HG03521 (cell line): ENCODE measurements at regions not wholly inside any gene's neighbourhood (a gene's known extent, or its start where the extent isn't known, plus 50 kb on each side); places are given as distances from the start of the nearest gene placed in this dataset.

ENCODE experiments used
- ATAC-seq: cut with Tn5 transposase; IDR thresholded peaks from one replicate; pipeline ENCODE4 v1.9.1; 2021; ENCODE audit warnings: mild to moderate bottlenecking, moderate library complexity; ENCODE audit not compliant: unreplicated experiment

- no peak for ATAC-seq
These were observed 348.4 kb upstream of the PODXL start for GRCh38 chr7:131904760-131905327.

- no peak for ATAC-seq
These were observed 346.9 kb upstream of the PODXL start for GRCh38 chr7:131903315-131903714.

- no peak for ATAC-seq
These were observed 344.4 kb upstream of the PODXL start for GRCh38 chr7:131900785-131901287.

- ATAC-seq: no peak
These were observed 343.0 kb upstream of the PODXL start for GRCh38 chr7:131899271-131900030.

- no peak for ATAC-seq
These were observed 342.0 kb upstream of the PODXL start for GRCh38 chr7:131898418-131898817.

DNA sequence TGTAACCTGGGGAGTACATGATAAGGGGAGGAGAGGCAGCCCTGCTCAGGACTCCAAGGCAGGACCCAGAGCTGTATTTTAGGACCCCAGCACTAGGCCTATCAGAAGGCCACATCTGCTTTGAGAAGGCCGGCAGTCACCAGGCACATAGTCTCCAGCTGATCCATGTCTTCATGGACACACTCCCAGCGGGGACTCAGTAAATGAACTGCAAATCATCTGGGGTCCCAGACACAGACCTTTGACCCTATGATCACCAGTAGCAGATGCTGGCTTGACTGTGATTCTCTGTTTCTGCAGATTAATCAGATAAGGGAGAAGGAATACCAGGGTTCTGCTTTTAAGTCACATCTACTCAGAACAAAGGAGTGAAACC is 341.4 kb upstream of the PODXL start:
- ATAC-seq: no peak

DNA sequence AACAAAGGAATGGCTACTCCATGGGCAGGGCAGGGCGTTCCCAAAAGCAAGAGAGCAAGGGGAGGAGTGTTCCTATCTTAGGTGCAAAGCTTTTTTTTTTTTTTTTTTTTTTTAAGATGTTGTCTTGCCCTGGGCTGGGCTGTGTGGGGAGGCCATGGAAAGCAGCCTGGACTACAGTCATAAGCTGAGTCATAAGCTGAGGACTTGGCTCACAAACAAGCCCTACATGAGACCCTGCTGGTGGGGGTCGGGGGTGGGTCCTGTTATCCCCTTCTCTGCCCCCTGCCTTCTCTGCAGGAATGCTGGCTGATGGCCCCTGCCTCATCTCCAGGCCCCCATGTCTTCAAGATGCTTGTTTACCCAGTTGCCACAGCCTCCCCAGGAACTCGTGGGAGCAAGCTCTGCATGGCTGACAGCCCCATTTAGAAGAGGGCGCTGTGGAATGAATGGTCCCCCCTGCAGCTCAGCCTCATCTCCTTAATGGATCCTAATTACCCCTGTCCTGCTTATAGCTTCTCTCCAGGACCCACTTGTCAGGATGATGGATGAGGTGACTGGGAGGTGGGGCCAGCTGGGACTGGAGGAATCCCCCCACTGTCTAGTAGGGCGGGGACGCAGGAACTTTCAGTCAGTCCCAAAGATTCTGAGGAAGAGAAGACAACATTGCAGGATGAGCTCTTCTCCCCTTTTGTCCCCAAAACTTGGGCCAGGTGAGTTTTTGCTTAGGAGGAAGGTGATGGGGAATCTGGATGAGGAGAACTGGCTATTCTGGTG is 340.8 kb upstream of the PODXL start:
- no peak for ATAC-seq

DNA sequence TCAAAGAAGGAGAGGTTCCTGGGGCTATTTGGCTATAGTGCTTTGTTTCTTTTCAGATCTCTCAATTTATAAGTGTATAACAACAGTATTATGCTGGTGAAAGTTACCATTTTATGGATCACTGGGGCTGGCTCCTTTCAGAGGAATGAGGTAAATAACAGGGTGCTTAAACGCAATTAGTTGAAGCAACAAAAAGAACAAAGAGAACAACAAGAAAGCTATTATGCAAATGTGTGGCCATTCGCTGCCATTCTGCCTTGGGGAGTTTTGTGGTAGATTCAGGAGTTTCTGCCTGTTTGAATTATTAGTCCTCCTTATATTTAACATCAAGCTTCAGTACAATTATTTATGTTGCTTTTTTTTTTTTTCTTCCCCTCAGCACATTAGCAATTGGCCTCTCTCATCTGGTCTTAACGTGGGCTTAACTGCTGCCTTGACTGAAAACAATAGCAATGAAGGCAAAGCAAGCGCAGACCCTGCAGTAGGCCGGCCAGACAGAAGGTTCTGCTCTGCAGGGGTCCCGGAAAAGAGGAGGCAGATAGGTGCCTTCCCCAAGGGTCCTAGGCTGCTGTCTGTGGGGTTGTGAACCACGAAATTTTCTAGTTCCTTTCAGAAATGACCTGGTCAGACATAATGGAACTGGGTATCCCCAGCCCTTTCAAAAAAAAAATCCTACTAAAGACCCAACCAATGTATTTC is 339.9 kb upstream of the PODXL start:
- ATAC-seq: no peak

- ATAC-seq: no peak
These were observed 339.2 kb upstream of the PODXL start for GRCh38 chr7:131895541-131896164.

DNA sequence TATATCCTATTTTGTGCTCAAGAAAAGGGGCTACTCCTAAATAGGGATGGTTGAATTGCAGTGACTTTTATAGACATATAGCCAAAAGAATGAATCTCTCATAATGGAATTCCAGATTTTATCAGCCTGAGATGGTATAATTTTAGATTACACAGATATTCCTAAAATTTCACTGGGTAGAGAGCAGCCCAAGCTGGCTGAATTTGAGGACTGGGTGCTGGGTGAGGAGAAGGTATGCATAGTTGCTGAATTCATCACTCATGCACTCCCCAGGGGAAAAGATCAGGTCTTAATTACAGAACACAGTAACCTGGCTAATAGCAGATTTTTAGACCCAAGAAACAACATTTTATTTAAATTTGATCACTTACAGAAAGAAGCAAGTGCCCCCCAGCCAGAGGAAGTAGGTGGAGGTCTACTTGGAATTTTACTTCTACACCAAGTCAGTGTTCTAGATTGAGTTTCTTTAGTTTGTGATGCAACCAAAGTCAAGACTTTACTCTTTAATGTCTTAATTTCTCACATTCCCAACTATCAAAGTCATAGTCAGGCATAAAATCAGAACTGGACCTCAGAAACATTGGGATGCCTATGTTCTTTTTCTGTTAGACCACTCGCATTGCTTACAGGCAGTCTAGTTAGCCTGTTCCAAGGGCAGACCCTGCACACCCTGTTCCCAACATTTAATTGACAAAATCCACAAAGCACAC is 337.4 kb upstream of the PODXL start:
- ATAC-seq: no peak

DNA sequence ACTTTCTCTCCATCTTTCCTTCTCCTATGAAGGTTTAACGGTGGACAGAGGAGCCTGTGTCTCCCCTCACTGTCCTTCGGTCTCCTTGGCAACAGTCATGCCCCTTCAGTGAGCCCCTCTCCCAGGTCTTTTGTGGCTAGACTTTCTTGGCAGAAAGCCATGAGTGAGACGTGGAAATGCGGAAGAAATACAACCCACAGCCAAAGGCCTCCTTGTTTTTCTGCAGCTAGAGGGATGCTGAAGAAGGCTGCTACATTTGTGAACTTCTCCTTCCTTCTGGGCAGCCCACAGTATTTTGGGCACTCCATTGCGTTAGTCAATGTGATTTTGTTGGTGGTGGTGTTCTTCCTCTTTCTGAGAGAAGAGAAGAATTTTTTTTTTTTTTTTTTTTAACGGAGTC is 333.7 kb upstream of the PODXL start:
- ATAC-seq: no peak

DNA sequence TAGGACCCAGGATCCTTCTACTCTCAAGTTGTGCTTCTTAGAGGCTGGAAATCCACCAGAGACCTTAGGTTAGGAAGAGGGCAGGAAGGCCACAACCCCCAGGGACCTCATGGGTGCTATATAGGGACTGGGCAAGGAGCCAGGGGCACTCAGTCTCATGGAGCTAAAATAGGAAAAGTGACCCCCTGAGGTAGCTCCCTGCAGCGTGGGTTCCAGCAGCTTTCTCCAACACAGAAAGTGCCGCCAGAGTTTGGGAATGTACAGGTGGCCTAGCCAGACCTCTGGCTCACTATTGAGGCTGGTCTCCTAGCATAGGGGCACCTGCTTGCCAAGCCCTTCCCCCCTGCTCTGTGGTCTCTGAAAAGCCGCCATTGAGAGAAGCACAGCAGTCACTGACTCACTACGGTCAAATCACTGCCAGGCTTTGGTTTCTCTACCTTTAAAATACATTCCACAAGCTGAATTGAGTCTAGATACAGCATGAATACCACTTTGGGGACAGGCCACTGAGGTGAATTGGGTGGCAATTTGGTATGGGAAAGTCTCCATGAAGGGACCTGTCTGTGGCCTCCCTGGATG is 333.2 kb upstream of the PODXL start:
- ATAC-seq: no peak

GRCh38 chr7:131883769-131884168 is 327.3 kb upstream of the PODXL start:
- ATAC-seq: no peak

GRCh38 chr7:131883196-131883595 is 326.8 kb upstream of the PODXL start:
- no peak for ATAC-seq

DNA sequence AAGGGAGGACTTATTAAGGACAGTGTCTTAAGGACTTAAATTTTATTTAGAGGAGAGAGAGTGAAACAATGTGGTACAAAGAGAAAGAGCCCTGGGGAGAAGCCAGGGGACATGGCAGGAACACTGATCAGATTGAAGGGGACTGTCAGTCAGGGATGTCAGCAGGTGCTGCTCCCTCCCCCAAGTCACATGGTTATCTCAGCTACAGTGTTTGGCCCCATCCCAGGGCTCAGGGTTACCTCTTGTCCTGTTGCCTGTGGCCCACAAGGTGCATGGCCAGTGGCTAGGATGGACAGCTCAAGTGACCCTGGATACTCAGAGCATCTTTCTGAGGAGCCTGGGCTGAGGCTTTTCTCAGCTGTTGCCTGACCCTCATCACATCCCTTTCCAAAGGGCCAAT is 325.9 kb upstream of the PODXL start:
- ATAC-seq: no peak

DNA sequence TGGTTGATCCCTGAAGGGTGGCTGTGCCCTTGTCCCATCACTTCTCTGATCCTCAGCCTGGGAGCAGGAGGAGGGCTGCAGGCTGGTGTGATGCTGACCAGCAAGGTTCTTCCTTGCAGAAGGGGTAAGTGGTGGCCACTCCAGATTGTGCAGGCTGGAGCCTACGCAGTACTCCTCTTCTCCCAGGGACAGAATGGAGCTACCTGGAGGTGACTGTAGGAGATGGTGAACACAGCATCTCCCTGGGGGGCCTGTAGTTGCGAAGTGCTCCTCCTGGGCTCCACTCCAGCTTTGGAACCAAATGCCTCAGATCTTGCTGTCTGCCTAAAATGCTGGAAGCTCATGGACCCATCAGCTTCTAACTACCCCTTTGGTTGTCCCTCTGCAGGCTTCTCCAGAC is 323.6 kb upstream of the PODXL start:
- ATAC-seq: no peak

- ATAC-seq: no peak
These were observed 323.0 kb upstream of the PODXL start for GRCh38 chr7:131879424-131879823.

DNA sequence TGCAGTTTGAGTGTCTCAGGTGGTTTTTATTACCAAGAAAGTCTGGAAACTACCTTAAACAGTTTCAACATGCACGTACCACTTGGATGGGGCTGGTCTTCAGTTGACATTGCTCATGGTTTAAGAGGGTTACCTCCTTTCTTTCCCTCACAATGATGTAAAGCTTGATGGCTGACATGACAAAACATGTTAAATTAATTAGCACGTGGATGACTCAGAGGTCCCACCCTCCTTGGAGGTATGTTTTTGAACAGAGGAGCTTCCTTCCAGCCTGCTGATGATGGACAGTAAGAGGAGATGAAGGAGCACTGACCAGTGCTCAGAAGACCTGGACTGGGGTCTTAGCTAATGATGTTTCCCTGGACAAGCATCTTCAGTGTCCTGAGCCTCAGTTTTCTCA is 322.3 kb upstream of the PODXL start:
- ATAC-seq: no peak

DNA sequence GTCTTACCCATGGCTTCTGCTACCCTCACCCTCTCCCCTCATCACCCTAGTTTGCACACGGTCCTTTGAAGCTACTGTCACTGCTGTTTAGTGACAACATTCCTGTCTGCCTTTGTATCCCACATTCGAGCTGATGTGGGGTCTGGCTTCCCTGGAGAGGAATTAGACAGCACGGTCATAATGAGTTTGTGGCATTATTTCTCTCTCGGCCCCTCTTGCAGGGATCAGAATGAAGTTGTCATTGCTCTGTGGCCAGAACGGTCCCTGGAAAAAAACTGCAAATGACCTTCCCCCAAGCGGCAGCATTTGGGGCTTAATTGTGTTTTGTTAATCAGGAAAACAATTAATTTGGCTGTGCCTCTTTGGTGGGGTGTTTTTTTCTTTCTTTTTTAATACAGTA is 317.2 kb upstream of the PODXL start:
- ATAC-seq: no peak

DNA sequence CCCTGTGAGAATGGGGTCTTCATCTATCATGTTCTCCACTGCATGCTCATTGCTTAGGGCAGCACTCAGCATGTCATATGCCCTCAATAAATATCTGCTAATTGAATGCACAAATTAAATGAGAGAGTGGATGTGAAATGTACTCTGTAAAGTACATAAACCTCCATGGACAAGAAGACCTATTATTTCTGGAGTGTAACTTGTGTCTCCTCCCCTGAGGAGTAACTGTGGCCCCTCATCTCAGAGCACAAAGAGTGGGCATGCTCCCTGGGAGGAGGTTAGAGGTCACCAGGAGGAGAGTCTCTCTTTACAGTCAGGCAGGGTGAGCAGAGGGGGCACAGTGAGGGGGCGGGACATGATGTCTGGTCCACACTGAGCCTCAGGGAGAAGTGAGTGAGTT is 313.6 kb upstream of the PODXL start:
- no peak for ATAC-seq
